K562 (cell line): ENCODE measurements at regions not wholly inside any gene's neighbourhood (a gene's known extent, or its start where the extent isn't known, plus 50 kb on each side); places are given as distances from the start of the nearest gene placed in this dataset.
A peak's percentile ranks its signal among the peaks of the same experiment; 100 is the strongest.
"Not testable (repeated sequence)": the region's sequence is repeated elsewhere in the genome, so short reads cannot be mapped to it uniquely, and the experiment has no call there.

ENCODE experiments used
- ATAC-seq: fragments of 200-7000 bp; cut with Tn5 transposase; 3 replicates; pipeline ENCODE4 v1.9.1; 2020; ENCODE audit warnings: moderate library complexity
- BruUV-seq: library from RNA; stranded (reverse); fragments of 400-500 nt; replicated peaks from 2 replicates; lab custom pipeline; 2021; lab: Mats Ljungman, UMichigan
- CTCF ChIA-PET: fragments of 300-600 bp; formaldehyde crosslinking; extraction: SDS; loops from one replicate; lab custom pipeline; 2021; ENCODE audit warnings: low intra/inter-chr PET ratio; lab: Yijun Ruan, JAX
- POLR2A ChIA-PET: fragments of 300-600, 350-650 bp; sonication (Branson Sonifier 250); formaldehyde crosslinking; extraction: SDS; loops from one replicate; lab custom pipeline; 2021; ENCODE audit warnings: antibody characterized with exemption, inconsistent platforms; lab: Yijun Ruan, JAX
- DNase-seq, 4 experiments: peaks; one replicate each; pipeline versions ENCODE4 v3.0.0 to v3.0.0-alpha.2; 2011 to 2018; ENCODE audit warnings: low spot score in 3 of 4, mixed read lengths in 3 of 4; ENCODE audit errors: extremely low read depth in 1 of 4
- FAIRE-seq: peaks from 2 replicates; lab custom pipeline; 2011; peaks lifted over from hg19 to GRCh38; lab: Jason Lieb, UNC
- H2AFZ ChIP-seq: 2 replicates; pipeline ENCODE4 v1.6.0; 2011; ENCODE audit warnings: low read depth, low read length, control low read depth, inconsistent platforms
- H3K27ac ChIP-seq: fragments of 200-600 bp; 3 replicates; pipeline ENCODE4 v1.8.0; 2011; ENCODE audit warnings: low read depth, mild to moderate bottlenecking, control low read depth, inconsistent platforms, low read length, moderate library complexity, mixed read lengths; ENCODE audit errors: extremely low read depth
- H3K27me3 ChIP-seq, 2 experiments: fragments of 300-600 bp in 1 of 2; 2 replicates in 1 of 2; 3 replicates in 1 of 2; pipeline versions ENCODE4 v1.6.0 to v1.8.0; 2011; ENCODE audit warnings: inconsistent platforms in 2 of 2, low read length in 2 of 2, mild to moderate bottlenecking in 1 of 2, mixed read lengths in 1 of 2, moderate library complexity in 1 of 2; ENCODE audit not compliant: control insufficient read depth in 2 of 2, insufficient read depth in 2 of 2
- H3K36me3 ChIP-seq: fragments of 300-600 bp; 3 replicates; pipeline ENCODE4 v1.8.0; 2011; ENCODE audit warnings: mild to moderate bottlenecking, low read length, inconsistent platforms; ENCODE audit not compliant: control insufficient read depth, insufficient read depth
- H3K4me1 ChIP-seq, 2 experiments: fragments of 200-600 bp in 1 of 2; replicated peaks in 1 of 2; 2 replicates in 1 of 2; 3 replicates in 1 of 2; pipeline versions ENCODE4 v1.5.1 to v1.8.0; 2011; ENCODE audit warnings: inconsistent platforms in 2 of 2, low read length in 2 of 2, mild to moderate bottlenecking in 1 of 2, mixed read lengths in 1 of 2, moderate library complexity in 1 of 2; ENCODE audit not compliant: control insufficient read depth in 2 of 2, insufficient read depth in 2 of 2
- H3K4me2 ChIP-seq: 2 replicates; pipeline ENCODE4 v1.6.1; 2011; ENCODE audit warnings: low read length, control low read depth, inconsistent platforms, mixed read lengths; ENCODE audit not compliant: insufficient read depth
- H3K4me3 ChIP-seq: fragments of 200-600 bp; sonication (generic), shearing (Covaris generic); 2 replicates; pipeline ENCODE4 v1.5.1; 2016; ENCODE audit warnings: control low read depth, inconsistent platforms
- H3K79me2 ChIP-seq: fragments of 200-600 bp; 3 replicates; pipeline ENCODE4 v1.8.0; 2011; ENCODE audit warnings: low read length, inconsistent platforms; ENCODE audit not compliant: control insufficient read depth, insufficient read depth
- H3K9ac ChIP-seq, 2 experiments: 2 replicates each; pipeline versions ENCODE4 v1.6.0 to v1.6.1; 2011; ENCODE audit warnings: low read depth in 2 of 2, low read length in 2 of 2, control low read depth in 1 of 2, inconsistent platforms in 1 of 2, mild to moderate bottlenecking in 1 of 2, mixed read lengths in 1 of 2; ENCODE audit not compliant: insufficient read depth in 1 of 2
- H3K9me1 ChIP-seq: one replicate; pipeline ENCODE4 v1.6.0; 2011; ENCODE audit warnings: inconsistent platforms, mild to moderate bottlenecking, low read length, moderate library complexity; ENCODE audit not compliant: control insufficient read depth, insufficient read depth
- H3K9me3 ChIP-seq: replicated peaks from 2 replicates; pipeline ENCODE4 v1.5.1; 2011; ENCODE audit warnings: low read depth, low read length, inconsistent platforms; ENCODE audit not compliant: control insufficient read depth, insufficient read depth
- H4K20me1 ChIP-seq: replicated peaks from 2 replicates; pipeline ENCODE4 v1.6.1; 2011; ENCODE audit warnings: low read length, inconsistent platforms, mixed read lengths; ENCODE audit not compliant: control insufficient read depth, insufficient read depth
- WGBS: fragments of 100-300 bp; shearing (Covaris generic); methylation state at CpG from one replicate; pipeline ENCODE4 v1.1.6; 2016; ENCODE audit warnings: low coverage, mixed read lengths; ENCODE audit not compliant: insufficient coverage; ENCODE audit errors: missing lambda C conversion rate; 5-methylcytosine and 5-hydroxymethylcytosine counted together
- in situ Hi-C: fragments of 300-500 bp; cut with MboI; formaldehyde crosslinking; loops from 4 replicates; pipeline ENCODE4 v1.15.0; 2018; ENCODE audit warnings: inconsistent platforms, mixed read lengths
- intact Hi-C: fragments of 100-400 bp; cut with micrococcal nuclease; formaldehyde crosslinking; loops from 2 replicates; pipeline ENCODE4 v1.14.2; 2022

GRCh38 chr2:131309833-131310232 lies 54.1 kb downstream of the RAB6D start:
- intact Hi-C loops, H3K4me1 ChIP-seq, H3K4me3 ChIP-seq, DNase-seq, H3K27me3 ChIP-seq, H2AFZ ChIP-seq, BruUV-seq, ATAC-seq, CTCF ChIA-PET, H3K4me2 ChIP-seq, POLR2A ChIA-PET, in situ Hi-C loops, H3K27ac ChIP-seq, FAIRE-seq, H3K9me3 ChIP-seq, H3K9ac ChIP-seq, H3K9me1 ChIP-seq, H4K20me1 ChIP-seq, H3K79me2 ChIP-seq: not testable (repeated sequence)
- WGBS = 90% methylated on average over 3 of the region's 3 CpGs
- peaks cover 30% of the 10 kb centered on the region; the same call in 2 of the 3 replicates for H3K36me3 ChIP-seq

- H3K9ac ChIP-seq, H3K9me1 ChIP-seq, in situ Hi-C loops, FAIRE-seq, CTCF ChIA-PET, H3K4me3 ChIP-seq, POLR2A ChIA-PET, H3K9me3 ChIP-seq, H3K27me3 ChIP-seq, H3K4me1 ChIP-seq, H3K4me2 ChIP-seq, BruUV-seq, H2AFZ ChIP-seq, intact Hi-C loops, H4K20me1 ChIP-seq, H3K79me2 ChIP-seq, DNase-seq, H3K27ac ChIP-seq: not testable (repeated sequence)
- peaks cover 24% of the 10 kb centered on the region; the same call in 1 of the 3 replicates for H3K36me3 ChIP-seq
- 94% methylated on average over 23 of the region's 34 CpGs for WGBS
- ATAC-seq = peak; percentile 70
These were observed 63.8 kb downstream of the RAB6D start for GRCh38 chr2:131300153-131300552.
